KG1 (cell line): ENCODE measurements at regions not wholly inside any gene's neighbourhood (a gene's known extent, or its start where the extent isn't known, plus 50 kb on each side); places are given as distances from the start of the nearest gene placed in this dataset.

Source experiments
- DNase-seq: peaks from one replicate; lab custom pipeline; 2025; lab: John Stamatoyannopoulos, UW

DNA sequence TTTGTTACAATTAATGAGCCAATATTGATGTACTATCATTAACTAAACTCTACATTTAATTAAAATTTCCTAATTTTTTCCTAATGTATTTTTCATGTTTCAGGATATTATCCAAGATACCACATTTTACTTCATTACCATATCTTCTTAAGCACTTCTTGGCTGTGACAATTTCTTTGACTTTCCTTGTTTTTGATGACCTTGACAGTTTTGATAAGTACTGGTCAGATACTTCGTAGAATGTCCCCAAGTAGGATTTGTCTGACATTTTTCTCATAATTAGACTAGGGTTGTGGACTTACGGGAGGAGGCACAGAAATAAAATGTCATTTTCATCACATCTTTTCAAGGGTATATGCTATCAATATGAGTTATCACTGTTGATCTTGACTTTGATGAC, 700.9 kb downstream of the BCL11B start:
- no peak for DNase-seq

DNA sequence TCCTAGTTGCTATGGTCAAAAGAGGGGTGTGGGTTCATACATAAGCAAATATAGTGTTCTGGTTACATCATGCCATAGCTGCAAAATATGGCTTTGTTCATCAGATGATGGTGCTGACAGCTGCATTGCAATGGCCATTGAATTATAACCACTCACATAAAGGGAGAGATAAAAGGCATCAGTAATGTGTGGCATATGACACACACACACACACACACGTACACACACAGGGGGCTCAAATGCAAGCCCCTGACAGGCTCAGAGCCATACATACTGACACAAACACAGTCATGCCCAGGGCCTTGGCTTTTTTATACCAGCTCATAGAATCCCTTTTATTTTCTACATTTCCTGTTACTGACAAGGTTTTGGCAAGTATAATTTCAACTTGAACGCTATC, 698.9 kb downstream of the BCL11B start:
- DNase-seq = no peak

DNA sequence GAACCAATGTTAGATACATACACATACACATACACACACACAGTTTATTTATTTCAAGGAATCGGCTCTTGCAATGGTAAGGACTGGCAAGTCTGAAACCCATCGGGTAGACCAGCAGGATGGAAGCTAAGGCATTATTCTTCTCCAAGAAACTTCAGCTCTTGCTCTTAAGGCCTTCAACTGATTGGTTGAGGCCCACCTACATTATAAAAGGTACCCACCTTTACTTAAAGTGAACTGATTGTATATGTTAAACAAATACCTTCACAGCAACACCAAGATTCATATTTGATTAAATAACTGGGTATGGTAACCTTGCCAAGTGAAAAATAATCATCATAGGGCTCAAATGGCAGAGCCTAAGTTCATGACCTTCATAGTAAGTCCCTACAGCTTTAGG, 695.5 kb downstream of the BCL11B start:
- no peak for DNase-seq

DNA sequence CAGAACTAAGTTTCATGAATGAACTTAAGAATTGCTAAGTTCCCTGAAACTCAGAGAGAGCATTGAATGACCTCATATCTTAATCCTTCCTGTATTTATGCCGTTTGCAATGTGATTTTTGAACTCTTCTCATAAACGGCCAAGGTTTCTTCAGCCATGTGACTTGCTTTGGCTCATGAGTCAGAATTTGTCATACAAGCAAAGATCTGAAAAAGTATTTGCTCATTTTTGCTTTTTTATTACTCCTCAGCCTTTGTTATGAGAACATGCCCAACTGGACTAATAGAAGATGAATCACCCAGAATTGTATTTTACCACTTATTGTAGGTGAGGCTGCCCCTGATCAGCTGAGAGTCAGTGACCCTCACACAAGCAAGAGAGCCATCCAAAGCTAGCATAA, 693.8 kb downstream of the BCL11B start:
- no peak for DNase-seq

DNA sequence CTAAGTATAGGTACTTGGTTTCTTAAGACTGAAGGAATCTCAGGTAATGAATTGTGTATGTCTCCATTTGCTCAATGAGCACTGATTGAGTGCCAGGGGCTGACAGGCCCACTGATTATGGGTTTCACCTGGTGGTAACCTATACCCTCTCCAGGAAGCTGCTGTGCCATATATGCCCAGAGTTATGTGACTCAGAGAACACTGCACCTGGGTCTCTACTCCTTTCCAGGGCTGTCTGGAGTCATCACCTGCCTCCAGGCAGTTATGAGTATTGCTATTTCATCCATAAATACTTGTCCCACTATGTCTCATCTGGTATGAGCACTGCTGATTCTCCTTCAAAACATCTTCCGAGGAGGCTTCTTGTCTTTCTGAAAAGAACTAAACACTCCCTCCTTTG, 692.9 kb downstream of the BCL11B start:
- no peak for DNase-seq

DNA sequence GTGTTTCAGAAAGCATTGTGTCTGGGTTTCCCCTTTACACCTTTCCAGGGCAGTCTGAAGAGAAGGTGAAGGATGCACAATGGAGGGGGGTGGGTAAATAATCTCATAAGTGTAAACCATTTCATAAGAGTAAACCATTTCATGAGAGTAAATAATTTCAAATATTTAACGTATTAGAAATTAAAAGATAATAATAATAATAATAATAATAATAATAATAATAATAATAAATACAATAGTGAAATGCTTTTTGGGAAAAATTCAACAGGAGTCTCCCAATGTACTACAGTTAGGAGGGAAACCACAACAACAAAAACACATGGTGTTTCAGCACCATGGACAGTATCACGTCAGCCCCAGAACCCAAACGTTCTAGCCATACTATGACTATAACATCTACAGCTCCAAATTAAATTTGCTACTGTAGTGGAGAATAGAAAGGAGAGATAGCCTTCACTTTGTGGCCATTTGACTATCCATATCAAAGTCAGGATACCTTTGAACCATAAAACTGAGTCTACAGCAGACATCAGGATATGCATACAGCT, 691.8 kb downstream of the BCL11B start:
- DNase-seq = peak; percentile 0

DNA sequence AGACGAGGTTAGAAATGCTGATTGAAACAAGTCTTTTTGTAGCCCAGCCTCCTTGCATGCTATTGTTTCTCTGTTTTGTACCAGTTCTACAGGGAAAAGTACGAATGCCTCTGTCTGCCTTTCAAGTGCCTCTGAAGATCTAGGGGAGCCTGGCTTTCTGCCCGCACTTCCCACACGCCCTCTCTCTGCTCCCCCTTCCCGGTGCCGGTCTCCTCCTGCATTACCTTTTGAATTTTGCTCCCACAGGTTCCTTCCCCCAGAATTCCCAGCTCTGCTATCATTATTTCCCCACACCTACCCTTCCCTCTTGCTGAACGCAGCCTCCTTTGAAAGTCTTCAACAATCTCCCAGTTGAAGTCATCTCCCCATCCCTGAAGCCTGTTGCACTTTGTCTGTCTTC, 689.7 kb downstream of the BCL11B start:
- DNase-seq = no peak

DNA sequence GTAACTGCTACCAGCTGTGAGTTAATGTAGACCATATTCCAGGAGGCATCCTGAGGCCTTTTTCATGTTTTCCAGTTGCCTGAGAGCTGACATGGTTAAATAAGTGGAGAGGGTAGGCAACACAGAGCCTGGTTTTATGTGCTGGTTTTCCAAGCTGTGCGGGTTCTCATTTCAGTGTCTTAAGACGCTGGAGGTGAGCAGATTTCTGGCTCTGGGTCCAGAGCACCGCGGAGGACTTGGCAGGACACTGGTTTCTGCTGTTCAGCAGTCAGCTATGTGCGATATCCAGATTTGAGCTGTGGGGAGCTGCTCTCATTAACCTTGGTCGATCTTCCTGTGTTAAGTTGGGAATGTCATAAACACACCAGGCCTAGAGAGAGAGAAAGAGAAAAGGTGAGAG, 680.8 kb downstream of the BCL11B start:
- DNase-seq = no peak

DNA sequence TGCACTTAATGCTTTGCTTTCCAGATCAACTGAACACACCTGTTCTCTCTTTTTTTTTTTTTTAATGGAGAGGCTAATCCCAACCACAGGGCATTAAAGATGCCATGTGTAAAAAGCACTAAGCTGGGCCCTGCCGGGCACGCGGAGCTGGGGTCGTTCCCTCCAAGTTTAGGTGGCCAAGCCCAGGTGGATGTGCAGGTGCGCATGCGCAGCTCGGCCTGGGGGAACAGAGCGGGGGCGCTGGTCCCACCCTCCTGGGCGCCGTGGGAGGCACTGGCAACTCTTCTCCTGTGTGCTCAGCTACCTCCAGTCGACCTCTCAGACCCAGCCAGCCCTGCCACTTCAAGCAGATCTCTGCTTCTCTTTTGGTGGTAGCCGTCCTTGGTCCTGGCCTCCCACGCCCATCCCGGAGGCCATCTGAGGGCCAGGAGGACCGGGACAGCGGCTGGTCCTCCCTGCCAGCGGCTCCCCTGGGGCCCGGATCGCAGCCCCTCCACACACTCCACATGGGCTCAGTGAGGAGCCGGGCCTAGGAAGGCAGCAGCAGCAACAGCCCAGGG, 679.3 kb downstream of the BCL11B start:
- no peak for DNase-seq

DNA sequence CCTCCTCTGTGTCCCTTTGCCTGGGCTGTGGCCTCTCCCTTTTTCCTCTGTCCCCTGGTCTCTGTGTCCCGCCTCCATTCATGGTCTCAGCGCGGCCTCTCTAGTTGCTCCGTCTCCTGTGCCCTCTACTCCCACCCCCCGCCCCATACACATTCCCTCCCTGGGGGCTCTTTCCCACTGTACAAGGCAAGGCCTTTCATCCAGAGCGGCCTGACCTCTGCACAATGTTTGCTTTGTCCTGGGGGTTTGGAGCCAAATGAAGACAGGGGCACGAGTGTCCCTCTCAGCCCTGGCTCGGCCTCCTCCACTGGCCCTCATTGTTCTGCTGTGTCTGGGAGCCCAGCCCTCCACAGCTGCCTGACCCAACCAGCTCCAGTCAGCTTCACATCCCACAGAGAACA, 678.6 kb downstream of the BCL11B start:
- DNase-seq = no peak

DNA sequence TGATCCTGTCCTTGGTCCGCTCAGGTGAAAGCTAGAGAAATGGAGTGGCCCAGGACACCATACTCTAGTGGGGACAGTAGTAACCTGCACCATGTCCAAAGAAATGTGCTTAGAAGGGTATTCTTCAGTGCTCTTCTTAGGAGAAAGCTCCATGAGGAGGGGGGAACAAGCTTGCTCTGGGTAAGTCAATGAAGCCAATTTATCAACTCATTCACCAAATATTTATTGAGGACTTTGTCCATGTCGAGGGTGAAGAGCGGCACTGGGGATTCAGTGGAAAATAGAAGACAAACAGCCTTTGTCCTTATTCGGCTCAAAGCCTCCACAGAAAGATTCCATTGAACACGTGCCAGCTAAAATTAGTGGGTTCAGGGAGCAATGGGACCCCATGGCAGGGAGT, 677.8 kb downstream of the BCL11B start:
- DNase-seq = no peak

DNA sequence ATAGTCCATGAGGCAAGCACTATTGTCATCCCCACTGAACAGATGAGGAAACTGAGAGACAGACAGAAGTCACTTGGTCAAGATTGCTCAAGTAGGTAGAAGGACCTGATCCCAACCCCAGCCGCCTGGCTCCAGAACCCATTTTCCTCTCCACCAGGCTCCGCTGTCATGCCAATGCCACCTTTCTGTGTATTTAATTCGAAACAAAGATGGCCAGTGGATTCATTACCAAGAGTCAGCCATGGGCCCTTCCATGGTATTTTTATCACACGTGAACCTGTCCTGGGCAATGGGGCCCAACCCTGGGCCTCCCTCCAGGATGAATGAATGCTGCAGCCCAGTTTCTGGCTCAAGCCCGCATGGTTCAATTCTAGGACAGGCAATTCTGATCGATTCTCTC, 673.4 kb downstream of the BCL11B start:
- no peak for DNase-seq

DNA sequence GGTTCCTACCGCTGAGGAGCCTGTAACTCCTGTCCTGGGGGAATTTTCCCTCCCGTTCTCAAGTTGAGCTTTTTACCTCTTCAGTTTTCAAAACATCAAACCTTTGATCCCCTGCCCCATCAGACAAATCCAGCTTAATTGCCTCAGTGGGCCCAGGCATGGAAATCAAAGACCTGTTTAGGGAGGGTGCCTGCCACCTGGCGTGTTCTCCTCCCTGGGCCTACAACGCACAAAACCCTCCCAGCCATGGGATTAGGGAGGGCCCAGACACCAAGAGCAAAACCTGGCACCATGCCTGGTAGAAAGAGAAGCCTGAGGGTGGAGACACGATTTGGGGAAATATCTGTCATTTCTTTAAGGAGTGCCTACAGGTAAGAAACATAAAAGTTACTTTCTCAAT, 672.9 kb downstream of the BCL11B start:
- DNase-seq = no peak

DNA sequence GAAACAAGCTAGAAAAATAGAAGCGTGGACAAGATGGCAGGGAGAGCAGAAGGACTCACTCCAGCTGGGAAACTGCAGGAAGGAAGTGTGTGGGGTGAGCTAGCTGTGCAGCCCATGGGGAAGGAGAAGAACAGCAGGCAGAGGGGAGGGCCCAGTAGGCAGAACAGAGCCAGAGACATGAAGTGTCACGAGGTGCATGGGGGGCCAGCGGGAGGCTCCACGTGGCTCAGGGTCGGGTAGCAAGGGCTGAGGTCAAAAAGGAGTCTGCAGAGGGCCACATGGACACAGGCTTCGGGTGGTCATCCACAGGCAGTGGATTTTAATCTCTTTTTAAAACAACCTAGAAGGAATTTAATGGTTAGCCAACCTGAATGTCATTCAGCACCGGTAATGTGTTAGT, 669.0 kb downstream of the BCL11B start:
- DNase-seq = no peak

DNA sequence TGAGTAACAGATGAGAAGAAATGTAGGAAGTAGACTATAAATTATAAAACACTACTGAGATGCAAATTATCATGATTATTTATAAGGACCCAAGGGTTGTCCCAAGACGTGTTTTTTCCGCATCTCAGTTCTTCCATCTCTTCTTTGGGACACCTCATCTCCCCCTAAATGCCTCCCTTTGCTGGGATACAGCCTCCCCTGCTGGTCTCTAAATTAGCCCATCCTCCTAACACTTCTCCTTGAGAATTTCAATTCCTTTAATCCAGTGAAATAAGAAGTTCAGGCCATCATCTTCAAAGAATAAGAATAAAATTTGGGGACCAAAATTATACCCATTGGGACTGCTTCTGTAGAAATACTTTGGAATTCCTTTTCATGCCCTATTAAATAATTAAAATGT, 667.0 kb downstream of the BCL11B start:
- DNase-seq = no peak

DNA sequence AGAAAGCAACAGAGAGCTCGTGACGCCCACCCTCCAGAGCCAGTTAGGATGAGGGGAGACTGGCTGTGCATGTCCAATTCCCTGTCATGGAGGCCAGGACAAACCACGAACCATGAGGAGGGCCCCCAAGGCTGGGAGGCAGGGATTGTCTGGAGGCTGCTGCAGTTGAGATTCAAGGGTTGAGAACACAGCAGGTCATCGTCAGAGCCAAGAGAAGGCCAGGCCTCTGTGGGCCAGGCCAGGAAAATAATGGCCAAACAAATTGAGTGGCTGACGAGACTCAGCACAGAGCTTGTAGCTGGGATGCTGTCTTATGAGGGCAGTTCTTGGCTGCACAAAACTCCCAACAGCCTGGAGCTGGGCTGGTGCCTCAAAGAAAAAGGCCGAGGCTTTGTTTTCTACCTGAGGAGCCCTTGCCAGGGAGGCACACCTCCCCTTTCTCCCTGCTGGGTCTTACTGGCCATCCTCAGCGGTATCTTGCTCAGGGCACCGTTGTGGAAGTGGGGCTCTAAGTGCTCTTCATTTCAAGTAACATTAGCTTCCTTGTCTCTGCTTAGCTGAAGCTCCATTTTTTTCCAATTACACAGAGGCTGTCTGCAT, 665.9 kb downstream of the BCL11B start:
- DNase-seq = no peak

DNA sequence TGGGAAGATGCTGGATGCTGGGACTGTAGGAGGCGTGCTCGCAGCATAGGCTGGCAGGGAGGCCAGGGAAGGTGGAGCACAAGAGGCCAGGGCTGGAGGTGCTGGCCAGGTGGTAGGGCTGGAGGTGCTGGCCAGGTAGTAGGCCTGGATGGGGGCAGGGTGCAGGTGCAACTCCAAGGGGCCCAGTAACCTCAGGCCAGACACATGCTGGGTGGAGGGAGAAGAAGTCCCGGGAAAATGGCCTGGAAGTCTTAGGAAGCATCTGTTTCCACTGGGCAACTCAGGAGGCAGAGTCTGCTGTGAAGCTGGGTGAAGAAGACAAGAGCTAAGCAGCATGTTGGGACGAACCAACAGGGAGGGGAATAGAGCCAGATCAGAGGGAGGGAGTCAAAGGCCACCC, 665.2 kb downstream of the BCL11B start:
- no peak for DNase-seq

DNA sequence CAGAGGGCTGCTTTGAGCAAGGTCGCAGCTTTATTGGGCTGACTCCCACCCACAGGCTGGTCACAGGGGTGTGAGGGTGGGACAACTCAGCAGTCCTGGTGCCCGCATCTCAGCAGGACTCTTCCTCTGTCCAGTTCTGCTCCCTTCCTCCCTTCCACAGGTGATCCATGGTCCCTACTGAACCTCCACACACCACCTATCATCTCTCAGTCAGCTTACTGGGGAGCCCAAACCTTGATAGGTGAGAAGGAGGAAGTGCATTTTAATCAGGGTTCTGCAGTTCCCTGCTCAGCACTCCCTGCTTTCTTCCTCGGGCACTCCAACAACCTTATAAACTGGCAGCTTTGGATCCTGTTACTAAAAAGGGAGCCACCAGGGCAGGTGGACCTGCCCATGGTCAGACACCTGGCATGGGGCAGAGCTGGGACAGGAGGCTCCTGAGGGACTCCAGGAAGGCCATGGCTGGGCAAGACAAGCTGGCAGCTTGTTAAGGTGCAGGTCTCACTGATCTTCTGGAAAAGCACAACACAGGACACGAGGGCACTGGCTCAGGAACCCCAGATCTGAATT, 664.6 kb downstream of the BCL11B start:
- no peak for DNase-seq

DNA sequence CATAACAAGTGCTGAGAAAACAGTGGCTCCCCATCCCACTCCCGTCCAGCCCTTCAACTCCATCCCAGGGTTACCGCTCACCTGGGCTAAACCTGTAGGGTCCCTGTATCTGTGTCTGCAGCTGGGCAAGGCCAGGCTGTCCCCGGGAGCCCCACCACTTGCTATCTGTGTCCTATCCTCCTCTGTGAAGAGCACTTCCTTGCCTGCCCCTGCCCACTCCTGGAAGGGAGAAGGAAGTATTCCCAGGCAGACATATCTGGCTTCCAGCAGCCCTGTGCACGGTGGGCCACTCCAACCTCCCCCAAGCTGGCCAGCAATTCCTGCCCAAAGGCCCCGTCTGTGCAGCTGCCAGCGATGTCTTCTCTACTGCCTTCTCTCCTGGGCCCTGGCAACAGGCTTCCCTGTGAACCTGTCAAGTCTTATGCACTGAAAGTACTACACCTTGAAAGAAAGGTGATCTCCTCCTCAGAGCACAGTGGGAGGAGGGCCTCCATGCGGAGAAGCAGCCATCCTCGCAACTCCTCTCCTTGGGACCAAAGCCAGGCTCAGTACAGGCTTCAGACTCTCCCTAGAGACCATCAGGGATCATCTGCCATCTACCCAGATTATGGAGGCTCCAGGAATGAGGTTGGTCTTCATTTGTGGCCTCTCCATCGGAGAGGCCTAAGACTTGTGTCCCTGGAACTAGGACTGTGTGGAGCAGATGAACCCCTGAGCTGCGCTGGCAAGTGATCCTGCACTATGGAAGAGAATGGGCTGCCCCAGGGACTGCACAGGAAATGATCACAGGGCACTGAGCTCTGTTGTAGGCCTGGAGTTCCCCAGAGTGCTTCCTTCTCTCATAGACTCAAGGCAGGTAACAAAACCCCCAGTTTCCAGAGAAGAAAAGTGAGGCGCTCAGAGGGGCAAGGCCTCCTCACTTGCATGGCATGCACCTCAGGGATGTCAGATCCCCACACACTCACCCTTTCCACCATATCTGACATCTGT, 663.6 kb downstream of the BCL11B start:
- DNase-seq = no peak

DNA sequence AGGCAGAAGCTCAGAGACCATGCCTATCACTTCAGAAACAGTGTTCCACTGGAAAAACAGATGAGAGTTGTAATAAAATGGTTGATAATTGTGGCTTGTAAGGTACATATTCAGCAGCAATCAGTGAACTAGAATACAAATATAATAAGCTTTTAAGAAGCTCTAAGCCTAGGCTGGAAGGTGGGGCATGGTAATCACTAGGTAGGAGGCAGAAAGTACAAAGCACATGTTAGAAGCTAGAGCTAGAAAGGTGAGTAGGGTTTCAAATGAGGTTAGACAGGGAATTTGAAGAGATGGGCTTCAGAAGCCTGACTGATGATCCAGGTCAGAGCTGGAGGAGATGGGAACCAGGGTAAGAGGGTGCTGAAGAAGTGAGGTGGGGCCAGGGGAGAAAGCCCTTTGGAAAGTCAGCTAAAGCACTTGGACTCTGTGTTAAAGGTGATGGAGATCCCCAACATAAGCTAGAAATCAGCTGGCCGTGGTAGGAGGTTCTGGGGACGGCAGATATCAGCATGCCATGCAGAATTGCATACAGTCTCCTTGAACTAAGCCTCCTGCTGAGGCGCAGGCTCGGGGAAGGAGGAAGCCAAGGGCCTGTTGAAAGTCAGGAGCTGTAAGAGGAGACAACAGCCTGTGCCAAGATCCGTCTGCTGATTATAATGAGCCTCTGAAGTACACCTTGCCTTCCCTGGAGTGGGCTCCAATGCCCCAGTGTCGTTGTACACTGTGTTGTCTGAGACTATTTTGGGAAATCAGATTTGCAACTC, 659.4 kb downstream of the BCL11B start:
- no peak for DNase-seq

DNA sequence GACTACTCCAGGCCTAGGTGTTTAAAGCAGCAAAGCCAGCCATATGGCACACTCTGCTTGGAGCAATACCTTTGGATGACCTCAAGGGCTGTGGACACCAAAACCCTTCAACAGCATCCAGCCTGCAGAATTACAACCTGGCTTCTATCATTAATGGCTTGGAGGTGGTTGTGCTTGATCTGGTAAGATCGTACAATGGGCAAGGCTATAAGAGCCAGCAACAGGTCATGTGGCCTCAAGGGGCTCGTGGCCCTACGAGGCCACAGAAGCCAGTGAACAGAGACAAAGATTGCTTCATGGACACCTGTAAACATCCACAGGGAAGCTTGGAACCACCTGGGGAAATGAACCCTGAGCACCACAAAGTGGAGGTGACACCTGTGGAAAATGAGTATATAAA, 657.3 kb downstream of the BCL11B start:
- DNase-seq = no peak
